Mesothelial cell of epicardium (in vitro differentiated cells): ENCODE measurements at regions not wholly inside any gene's neighbourhood (a gene's known extent, or its start where the extent isn't known, plus 50 kb on each side); places are given as distances from the start of the nearest gene placed in this dataset.

Source experiments
- DNase-seq, 2 experiments: peaks; one replicate each; pipeline ENCODE4 v3.0.0; 2021; ENCODE audit warnings: low spot score in 2 of 2; ENCODE audit not compliant: unreplicated experiment in 2 of 2
- H3K27ac Mint-ChIP-seq: 2 replicates; pipeline ENCODE4 v1.8.0; 2021; ENCODE audit warnings: mixed read lengths
- H3K27me3 Mint-ChIP-seq: 2 replicates; pipeline ENCODE4 v1.8.0; 2021; ENCODE audit warnings: low read depth, mixed read lengths
- H3K36me3 Mint-ChIP-seq: 2 replicates; pipeline ENCODE4 v1.8.0; 2021; ENCODE audit warnings: mixed read lengths
- H3K4me1 Mint-ChIP-seq: 2 replicates; pipeline ENCODE4 v1.8.0; 2021; ENCODE audit warnings: mixed read lengths
- H3K4me3 Mint-ChIP-seq: 2 replicates; pipeline ENCODE4 v1.8.0; 2021; ENCODE audit warnings: mild to moderate bottlenecking, moderate library complexity, mixed read lengths
- H3K9me3 Mint-ChIP-seq: 2 replicates; pipeline ENCODE4 v1.8.0; 2021; ENCODE audit warnings: mixed read lengths
- TF ChIP-seq, protein P1 (sequence below): fragments of 200-600 bp; sonication (generic); IDR thresholded peaks from one replicate; pipeline ENCODE4 v1.5.0; 2021; ENCODE audit warnings: antibody characterized with exemption; ENCODE audit not compliant: unreplicated experiment

DNA sequence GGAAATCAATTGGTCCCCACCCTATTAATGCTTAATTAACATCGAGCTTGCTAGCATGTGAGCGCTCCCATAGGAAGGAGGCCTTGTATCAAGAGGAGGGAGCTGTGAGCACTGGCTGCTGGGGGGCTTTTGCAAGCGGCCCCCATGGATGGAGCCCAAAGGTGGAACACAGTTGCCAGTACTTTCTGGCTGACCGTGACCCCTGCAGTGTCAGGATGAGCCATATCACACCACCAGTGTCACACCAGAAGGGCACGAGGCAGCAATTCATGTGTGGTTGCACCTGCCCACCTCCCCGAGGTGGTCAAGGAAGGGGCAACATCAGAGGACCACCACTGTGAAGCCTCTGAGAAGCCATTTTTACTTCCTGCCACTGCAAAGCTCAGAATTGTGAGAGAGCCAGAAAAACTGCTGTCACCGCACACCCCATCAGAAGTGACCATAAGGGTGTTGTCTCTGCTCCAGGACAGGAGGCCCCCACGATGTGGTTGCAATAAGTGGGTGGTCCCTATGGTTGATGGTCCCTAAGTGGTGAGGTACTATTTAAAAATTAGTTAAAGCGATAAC is 99.8 kb upstream of the RAB6C start:
- H3K27ac Mint-ChIP-seq: no peak overlapping the region
- TF ChIP-seq, protein P1, sequence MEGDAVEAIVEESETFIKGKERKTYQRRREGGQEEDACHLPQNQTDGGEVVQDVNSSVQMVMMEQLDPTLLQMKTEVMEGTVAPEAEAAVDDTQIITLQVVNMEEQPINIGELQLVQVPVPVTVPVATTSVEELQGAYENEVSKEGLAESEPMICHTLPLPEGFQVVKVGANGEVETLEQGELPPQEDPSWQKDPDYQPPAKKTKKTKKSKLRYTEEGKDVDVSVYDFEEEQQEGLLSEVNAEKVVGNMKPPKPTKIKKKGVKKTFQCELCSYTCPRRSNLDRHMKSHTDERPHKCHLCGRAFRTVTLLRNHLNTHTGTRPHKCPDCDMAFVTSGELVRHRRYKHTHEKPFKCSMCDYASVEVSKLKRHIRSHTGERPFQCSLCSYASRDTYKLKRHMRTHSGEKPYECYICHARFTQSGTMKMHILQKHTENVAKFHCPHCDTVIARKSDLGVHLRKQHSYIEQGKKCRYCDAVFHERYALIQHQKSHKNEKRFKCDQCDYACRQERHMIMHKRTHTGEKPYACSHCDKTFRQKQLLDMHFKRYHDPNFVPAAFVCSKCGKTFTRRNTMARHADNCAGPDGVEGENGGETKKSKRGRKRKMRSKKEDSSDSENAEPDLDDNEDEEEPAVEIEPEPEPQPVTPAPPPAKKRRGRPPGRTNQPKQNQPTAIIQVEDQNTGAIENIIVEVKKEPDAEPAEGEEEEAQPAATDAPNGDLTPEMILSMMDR: no peak
- H3K27me3 Mint-ChIP-seq: peaks cover 6% of the 10 kb centered on the region
- no peak overlapping the region for H3K4me3 Mint-ChIP-seq
- peaks cover 13% of the 10 kb centered on the region for H3K4me1 Mint-ChIP-seq
- no peaks in the 10 kb centered on the region for H3K36me3 Mint-ChIP-seq
- DNase-seq: peak in 1 of 2 experiments; percentile 30
- no peaks in the 10 kb centered on the region for H3K9me3 Mint-ChIP-seq

- DNase-seq: peak in 1 of 2 experiments; percentile 34
- TF ChIP-seq, protein P1: no peak
- no peak overlapping the region for H3K27ac Mint-ChIP-seq
- peaks cover 6% of the 10 kb centered on the region for H3K27me3 Mint-ChIP-seq
- peaks cover 15% of the 10 kb centered on the region for H3K4me1 Mint-ChIP-seq
- H3K9me3 Mint-ChIP-seq: no peaks in the 10 kb centered on the region
- H3K4me3 Mint-ChIP-seq: no peak overlapping the region
- H3K36me3 Mint-ChIP-seq: no peaks in the 10 kb centered on the region
These were observed 99.2 kb upstream of the RAB6C start for GRCh38 chr2:129880309-129880708.

DNA sequence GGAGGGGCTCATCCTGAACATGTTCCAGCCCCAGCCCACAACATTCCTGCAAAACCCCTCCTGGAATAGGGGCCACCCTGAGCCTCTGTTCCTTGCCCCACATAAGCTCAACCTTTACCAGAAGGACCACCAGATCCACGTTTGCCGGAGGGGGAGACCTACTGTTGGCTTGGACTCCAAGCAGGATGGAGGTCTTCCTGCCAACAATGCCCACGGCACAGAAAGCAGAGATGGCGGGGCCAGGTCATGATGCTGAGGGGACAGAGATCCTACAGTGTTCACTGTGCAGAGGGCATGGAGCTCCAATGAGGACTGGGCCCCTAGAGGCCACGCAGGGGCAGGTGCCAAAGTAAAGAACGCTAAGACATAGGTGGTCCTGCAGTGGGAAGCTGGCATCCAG is 98.5 kb upstream of the RAB6C start:
- peak in 1 of 2 experiments; percentile 34 for DNase-seq
- Mint-ChIP-seq H3K27me3 (peaks cover 6% of the 10 kb centered on the region), H3K9me3 (no peaks in the 10 kb centered on the region), H3K4me1 (peaks cover 20% of the 10 kb centered on the region), H3K4me3 (no peak overlapping the region), H3K36me3 (no peaks in the 10 kb centered on the region), H3K27ac (no peak overlapping the region)
- TF ChIP-seq, protein P1: no peak

DNA sequence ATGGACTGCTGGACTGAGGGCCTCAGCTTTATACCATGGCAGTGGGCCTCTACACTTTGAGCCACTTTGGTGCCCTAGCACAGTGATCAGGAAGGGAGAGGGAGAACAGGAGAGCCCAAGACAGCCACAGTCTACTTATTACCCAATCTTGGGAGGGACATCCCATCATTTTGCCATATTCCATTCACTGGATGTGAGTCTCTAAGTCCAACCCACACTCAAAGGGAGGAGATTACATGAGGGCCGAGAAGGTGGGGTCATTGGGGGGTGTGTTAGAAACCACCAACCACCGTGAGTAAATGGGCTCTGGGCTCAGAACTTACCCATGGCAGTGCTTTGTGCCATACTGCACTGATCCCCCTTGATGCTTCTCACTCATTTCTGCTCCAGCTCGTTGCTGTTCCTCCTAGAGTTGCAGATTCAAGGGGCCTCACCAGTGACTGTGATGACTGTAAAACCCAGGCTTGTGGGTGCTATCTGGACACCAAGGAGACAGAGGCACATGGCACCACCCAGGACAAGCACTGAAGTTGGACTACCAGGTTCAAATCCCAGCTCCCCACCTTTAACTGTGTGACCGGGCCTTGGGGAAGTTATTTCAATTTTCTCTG is 97.6 kb upstream of the RAB6C start:
- Mint-ChIP-seq H3K27me3 (peaks cover 6% of the 10 kb centered on the region), H3K4me3 (no peak overlapping the region), H3K9me3 (no peaks in the 10 kb centered on the region), H3K27ac (no peak overlapping the region), H3K4me1 (peaks cover 12% of the 10 kb centered on the region), H3K36me3 (no peaks in the 10 kb centered on the region)
- TF ChIP-seq, protein P1: no peak
- no peak for DNase-seq

- Mint-ChIP-seq H3K27ac (no peak overlapping the region), H3K4me1 (peaks cover 11% of the 10 kb centered on the region)
- DNase-seq: no peak
These were observed 97.0 kb upstream of the RAB6C start for GRCh38 chr2:129882476-129882875.

More at GRCh38 chr2:129882476-129882875, 97.0 kb upstream of the RAB6C start:
- peaks cover 6% of the 10 kb centered on the region for H3K27me3 Mint-ChIP-seq
- no peaks in the 10 kb centered on the region for H3K36me3 Mint-ChIP-seq
- no peak overlapping the region for H3K4me3 Mint-ChIP-seq
- H3K9me3 Mint-ChIP-seq: no peaks in the 10 kb centered on the region
- TF ChIP-seq, protein P1: no peak
